Middle frontal gyrus (tissue), 1 donor: ENCODE measurements at regions not wholly inside any gene's neighbourhood (a gene's known extent, or its start where the extent isn't known, plus 50 kb on each side); places are given as distances from the start of the nearest gene placed in this dataset.
"Not testable (repeated sequence)": the region's sequence is repeated elsewhere in the genome, so short reads cannot be mapped to it uniquely, and the experiment has no call there.

Experiments used
- DNase-seq: peaks from one replicate; pipeline ENCODE4 v3.0.0-alpha.2; 2015; ENCODE audit warnings: low spot score; ENCODE audit errors: extremely low spot score

GRCh38 chr3:162960269-162960668, 1463.7 kb downstream of the OTOL1 start:
- no peak for DNase-seq

DNA sequence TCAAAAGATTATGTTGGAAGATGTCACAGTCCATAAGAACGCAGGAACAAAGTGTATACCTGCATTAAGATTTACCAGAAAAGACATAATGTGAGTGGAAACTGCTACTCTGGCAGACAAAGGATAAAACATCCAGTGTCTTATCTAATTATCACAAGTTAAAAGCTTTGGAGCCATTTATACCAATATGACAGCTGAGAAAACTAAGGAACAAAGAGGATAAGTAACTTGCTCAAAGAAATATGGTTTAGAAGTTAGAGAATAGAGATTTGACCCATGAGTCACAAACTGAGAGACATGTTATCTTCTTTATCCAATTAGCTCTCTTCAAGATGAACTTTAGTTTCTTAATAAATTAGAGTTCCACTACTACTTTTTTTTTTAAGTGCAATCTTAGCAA, 1473.7 kb downstream of the OTOL1 start:
- DNase-seq: no peak

DNA sequence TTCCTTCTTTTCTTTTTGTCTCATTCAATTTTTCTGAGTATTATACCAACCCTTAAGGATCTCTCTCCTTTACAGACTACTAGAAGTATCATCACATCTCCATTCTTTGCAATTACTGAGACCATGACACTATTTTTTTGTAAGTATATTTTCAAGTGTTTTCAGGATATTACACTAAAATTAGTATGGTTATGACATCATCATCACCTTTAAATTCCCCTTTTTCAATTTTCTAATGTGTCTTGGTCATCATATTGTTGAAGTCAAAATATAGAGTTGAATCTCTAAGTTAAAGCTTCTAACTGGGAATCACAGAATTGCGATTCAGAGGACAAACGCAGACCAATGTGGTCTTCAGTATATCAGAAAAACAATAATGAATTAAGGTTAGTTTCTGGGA, 1475.1 kb downstream of the OTOL1 start:
- DNase-seq: no peak

DNA sequence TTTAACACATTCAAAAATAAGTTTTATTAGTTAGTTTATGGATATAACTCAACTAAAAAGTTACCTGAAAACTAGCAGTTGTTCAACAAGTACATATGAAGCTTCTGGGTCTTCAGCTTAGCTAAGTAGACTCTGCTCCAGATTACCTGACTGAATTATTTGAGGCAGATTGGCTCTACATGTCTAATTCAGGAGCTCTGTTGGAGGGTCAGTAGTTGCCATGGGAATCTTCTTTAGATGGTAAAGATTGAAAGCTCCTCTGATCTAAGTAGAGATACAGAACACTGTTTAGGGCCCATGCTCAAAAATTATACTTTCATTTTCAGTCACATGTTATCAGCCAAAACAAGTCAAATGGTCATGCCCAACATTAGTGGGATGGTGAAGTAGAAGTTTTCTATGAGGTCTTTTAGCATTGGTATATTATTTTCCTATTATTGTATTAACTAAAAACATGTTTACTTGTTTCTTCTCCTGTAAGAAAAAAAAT, 1476.9 kb downstream of the OTOL1 start:
- no peak for DNase-seq

GRCh38 chr3:162978136-162978535, 1481.5 kb downstream of the OTOL1 start:
- no peak for DNase-seq

GRCh38 chr3:162984746-162985145, 1488.1 kb downstream of the OTOL1 start:
- no peak for DNase-seq

- not testable (repeated sequence) for DNase-seq
Measured at GRCh38 chr3:162987085-162987794, 1490.6 kb downstream of the OTOL1 start.

DNA sequence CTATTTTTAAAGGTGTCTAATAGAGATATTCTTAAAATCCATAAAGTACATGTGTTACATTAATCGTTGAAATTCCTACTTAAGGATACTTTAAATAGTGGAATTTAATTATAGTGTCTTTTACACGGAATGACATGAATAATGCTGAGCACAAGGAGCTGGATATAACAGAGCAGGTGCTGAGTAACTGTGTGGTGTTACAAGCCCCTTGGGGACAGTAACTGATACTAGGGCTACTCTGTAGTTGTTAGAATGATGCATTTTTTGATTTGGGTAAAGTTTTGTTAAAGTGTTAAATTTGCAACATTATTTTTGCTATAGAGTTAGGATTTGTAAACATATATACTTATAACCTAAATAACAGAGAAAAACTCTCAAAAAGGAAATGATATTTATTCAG, 1496.1 kb downstream of the OTOL1 start:
- DNase-seq: no peak

- no peak for DNase-seq
Measured at GRCh38 chr3:162994165-162994564, 1497.6 kb downstream of the OTOL1 start.

GRCh38 chr3:162996368-162996767, 1499.8 kb downstream of the OTOL1 start:
- DNase-seq: no peak

DNA sequence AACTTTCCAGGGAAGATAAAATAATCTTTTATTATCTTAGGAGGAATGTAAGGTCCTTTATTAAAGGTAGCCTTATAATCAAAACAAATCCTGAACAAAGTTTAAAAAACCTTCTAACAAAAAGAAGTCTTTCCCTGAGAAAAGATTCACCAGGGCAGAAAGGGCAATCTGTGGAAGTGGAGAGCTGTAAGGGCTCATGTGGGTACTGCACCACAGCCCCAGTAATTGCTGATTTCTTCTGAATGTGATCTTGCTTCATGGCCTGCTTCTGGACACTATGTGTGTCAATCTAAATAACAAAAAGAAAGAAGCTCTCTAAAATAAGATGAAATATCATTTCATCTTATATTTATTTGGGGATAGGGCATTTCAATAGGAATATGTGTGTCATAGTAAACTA, 1501.6 kb downstream of the OTOL1 start:
- DNase-seq: no peak

DNA sequence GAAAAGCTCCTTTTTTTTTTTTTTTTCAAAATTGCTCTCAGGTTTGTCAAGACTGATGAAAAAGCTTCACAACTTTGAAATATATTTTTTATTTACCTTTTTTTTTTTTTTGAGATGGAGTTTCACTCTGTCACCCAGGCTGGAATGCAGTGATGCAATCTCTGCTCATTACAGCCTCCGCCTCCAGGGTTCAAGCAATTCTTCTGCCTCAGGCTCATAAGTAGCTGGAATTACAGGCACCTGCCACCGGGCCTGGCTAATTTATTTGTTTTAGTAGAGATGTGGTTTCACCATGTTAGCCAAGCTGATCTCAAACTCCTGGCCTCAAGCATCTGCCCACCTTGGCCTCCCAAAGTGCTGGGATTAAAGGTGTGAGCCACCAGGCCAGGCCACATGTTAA, 1515.0 kb downstream of the OTOL1 start:
- no peak for DNase-seq

GRCh38 chr3:163016251-163016650, 1519.6 kb downstream of the OTOL1 start:
- no peak for DNase-seq

DNA sequence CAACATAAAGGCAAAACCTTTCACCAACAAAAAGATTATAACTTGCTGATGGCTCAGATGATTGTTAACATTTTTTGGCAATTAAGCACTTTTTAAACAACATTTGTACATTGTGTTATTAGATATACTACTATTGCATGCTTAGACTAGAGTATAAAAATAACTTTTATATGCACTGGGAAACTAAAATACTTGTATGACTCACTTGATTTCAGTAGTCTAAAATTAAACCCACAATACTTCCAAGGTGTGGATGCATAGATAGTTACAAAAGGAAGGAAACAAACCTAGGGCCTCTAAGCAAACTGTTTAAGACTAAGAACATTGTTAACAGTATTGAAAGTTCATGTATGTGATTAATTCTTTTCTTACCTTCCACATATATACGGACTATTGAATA, 1521.5 kb downstream of the OTOL1 start:
- DNase-seq: no peak

- DNase-seq: no peak
Measured at GRCh38 chr3:163018664-163019063, 1522.1 kb downstream of the OTOL1 start.

- no peak for DNase-seq
Measured at GRCh38 chr3:163019260-163019659, 1522.7 kb downstream of the OTOL1 start.

DNA sequence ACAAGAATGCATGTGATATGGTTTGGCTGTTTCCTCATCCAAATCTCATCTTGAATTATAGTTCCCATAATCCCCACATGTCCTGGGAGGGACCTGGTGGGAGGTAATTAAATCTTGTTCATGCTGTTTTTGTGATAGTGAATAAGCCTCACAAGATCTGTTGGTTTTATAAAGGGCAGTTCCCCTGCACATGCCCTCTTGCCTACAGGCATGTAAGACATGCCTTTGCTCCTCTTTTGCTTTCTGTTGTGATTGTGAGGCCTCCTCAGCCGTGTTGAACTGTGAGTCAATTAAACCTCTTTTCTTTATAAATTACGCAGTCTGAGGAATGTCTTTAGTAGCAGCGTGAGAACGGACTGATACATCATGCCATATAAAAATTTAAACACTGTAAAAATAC, 1537.0 kb downstream of the OTOL1 start:
- no peak for DNase-seq

DNA sequence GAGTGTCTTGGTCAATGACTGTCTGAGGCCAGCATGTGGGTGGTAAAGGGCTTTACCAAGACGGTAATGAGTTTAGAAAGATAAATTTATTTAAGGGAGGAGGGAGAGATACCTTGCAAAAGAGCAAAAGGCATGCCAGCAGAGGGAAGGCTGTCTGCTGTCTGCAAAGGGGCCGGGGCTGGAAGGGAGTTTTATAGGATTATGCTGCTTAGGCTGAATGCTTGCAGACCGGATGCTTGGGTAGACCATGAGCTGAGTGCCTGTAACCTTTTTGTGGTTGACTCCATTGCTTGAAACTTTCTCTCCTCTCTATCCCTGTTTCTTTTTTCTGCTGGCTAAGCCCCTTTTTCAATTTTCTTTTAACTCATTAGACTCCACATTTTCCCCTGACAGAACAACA, 1543.0 kb downstream of the OTOL1 start:
- DNase-seq: no peak

DNA sequence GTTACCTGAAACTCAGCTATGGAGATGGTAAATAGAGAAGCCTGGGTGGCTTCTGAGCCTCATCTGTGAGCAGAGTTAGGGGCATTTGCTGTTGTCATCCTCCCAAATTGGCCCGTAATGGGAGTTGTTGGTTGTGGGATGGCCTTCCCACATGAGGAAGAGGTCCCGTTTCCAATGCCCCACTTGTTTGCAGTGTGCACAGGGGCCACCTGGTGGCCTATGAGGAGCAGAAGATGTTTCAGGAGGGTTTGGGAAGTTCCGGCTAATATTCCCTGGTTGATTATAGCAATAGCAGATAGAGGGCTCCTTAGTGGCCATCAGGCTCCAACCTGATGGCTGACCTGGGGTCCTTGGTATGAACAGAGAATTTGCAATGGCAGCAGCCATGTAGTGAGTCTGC, 1546.5 kb downstream of the OTOL1 start:
- DNase-seq: no peak

DNA sequence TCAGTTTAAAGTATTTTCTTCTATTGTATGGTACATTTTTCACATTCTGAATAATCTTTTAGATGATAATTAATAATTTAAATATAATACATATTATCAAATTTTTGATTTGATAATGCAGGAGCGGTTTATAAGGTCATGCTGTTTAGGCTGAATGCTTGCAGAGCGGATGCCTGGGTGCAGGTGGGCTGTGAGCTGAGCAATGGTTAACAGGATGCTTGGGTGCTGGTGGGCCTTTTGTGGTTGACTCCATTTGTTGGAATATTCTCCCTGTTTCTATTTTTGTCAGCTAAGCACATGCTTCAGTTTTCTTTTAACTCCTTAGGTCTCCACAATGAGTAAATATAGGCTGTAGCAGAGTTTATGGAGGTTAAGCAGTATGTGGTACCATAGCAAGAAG, 1549.3 kb downstream of the OTOL1 start:
- no peak for DNase-seq

DNA sequence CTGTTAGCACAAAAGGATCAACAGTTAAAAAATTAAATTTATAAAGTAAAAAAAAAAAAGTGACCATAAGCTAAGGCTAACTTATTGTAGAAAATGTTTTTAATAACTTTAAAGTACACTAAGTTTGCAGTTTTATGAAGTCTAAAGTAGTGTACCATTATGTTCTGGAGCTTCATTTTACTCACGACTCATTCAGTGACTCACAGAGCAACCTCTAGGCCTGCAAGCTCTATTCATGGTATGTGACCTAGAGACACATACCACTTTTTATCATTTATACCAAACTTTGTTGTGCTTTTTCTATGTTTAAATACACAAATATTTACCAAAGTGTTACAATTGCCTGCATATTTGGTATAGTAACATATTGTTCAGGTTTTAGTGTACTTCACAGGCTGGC, 1552.3 kb downstream of the OTOL1 start:
- DNase-seq: no peak

- no peak for DNase-seq
Measured at GRCh38 chr3:163056874-163057497, 1560.4 kb downstream of the OTOL1 start.
